DMS53 treated with DMSO at 0.1 percent for 48 hours (cell line): ENCODE measurements at regions not wholly inside any gene's neighbourhood (a gene's known extent, or its start where the extent isn't known, plus 50 kb on each side); places are given as distances from the start of the nearest gene placed in this dataset.

Source experiments
- DNase-seq: peaks from one replicate; lab custom pipeline; 2025; ENCODE audit not compliant: unreplicated experiment; lab: John Stamatoyannopoulos, UW

- no peak for DNase-seq
Observed at GRCh38 chr6:153645326-153645725, 393.7 kb upstream of the OPRM1 start.

- no peak for DNase-seq
Observed at GRCh38 chr6:153644000-153644399, 395.0 kb upstream of the OPRM1 start.

GRCh38 chr6:153634416-153634815 lies 404.6 kb upstream of the OPRM1 start:
- no peak for DNase-seq

GRCh38 chr6:153625089-153625488 lies 414.0 kb upstream of the OPRM1 start:
- DNase-seq, result no peak

DNA sequence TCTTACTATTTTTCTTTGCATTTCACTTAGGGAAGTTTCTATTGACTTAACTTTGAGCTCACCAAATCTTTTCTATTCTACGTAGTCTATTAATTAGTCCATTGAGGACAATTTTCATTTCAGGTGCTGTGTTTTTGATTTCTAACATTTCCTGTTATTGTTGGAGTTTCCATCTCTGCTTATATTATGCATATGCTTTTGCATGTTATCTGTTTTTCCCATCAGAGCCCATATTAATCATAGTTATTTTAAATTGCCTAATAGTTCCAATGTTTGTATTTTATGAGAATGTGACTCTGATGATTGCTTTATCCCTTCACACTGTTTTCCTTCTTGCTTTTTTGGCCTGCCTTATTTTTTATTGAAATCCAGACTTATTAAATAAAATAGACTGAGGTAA lies 414.5 kb upstream of the OPRM1 start:
- no peak for DNase-seq

DNA sequence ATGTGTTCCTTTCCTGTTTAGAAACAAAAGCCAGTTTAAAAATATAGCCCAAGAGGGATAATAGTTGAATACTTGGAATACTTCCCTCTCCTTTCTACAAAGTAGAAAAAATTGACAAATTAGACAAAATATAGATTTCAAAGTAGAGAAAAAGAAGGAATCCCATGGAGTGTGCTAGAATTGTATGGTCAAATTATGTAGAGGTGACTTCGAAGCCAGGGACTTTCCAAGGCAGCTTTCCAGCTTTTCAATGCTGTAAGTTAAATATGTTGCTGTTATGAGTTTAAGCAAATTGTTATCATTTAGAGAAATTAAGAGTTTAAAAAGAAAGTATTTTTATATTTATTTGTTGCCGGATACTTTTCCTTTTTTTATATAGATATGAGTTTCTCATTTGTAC lies 415.5 kb upstream of the OPRM1 start:
- DNase-seq, result no peak

DNA sequence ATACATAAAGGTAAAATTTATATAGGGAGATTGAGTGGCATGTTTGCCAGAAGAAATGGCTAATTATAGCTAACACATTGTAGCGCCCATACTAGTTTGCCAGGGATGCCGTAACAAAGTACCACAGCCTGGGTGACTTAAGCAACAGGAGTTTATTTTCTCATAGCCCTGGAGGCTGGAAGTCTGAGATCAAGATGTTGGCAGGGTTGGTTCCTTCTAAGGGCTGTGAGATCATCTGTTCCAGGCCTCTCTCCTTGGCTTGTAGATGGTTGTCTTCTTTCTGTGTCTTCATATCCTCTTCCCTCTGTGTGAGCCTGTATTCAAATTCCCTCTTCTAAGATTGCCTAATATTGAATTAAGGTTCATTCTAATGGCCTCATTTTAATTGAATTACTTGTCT lies 417.5 kb upstream of the OPRM1 start:
- DNase-seq, result no peak

DNA sequence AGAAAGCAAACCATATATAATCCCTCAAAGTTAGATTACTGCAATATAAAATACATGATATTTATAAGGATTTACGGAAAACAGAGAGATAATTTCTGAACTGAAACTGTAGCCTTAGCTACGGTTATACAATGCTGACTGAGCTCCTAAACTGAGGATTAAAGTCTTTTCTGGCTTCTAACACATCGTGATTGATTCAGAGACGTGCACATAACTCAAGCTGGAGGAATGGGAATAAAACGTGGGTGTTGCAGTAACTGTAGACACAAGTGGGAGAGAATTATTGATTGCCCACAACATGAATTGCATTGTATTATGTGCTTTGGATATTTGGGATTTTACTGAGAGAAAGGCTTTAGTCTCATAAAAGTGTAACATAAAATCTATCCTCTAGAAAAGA lies 418.0 kb upstream of the OPRM1 start:
- DNase-seq, result no peak

DNA sequence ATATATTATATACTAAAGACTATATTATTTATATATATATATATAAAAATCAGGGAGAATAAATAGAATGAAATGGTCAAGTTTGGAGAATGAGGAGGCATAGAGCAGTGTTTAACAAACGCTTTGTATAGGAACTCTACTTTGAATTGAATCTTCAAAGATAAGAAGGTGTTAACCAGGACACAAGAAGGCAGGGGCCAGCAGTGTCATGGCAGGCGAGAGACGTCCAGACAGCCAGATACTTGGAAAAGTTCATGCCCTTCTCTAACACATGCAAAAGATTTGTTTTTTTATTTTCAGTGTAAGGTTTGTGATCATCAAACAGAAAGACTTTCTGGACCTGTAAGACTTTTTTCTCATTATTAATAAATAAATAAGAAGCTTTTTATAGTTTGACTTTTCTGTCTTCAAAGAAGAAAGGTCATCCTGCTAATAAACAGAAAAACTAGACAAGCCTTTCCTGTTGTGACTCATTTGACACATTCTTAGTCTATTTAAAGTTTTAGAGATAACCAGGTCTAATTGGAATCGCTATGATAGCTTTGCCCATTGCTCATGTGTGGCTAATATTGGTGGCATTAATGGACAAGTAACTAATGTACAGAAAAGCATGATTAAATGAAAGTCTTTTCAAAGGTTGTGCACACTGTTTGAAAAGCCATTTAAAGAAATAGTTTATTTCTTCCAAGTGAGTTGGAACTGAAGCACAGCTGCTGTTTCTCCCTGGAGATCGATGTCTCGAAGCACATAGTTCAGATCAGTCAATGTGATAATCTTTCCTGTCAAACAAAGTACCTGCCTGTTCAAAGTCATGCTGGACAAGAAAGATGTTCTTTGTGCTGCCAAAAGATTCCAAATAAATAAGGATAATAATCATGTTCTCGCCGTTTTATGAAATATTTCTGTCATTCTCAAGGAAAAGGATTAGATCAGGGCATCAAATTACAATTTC lies 420.4 kb upstream of the OPRM1 start:
- DNase-seq, result no peak

DNA sequence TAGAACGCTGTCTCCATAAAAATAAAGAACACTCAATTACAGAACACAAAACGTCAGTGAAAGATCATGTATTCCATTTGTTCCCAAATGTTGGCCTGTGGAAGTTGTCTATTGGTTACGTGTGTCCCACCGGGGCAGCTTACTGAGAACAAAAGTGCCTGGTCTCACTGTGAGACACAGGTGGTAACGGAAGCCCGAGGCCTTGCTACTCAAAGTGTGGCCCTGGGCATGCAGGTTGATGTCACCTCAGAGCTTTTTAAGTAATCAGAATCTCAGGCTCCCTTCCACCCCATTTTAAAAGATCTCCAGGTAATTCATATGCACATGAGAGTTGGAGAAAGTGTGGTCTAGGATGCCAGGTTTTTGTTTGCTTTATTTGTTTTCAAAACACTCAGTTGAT lies 422.5 kb upstream of the OPRM1 start:
- DNase-seq, result peak; percentile 51

DNA sequence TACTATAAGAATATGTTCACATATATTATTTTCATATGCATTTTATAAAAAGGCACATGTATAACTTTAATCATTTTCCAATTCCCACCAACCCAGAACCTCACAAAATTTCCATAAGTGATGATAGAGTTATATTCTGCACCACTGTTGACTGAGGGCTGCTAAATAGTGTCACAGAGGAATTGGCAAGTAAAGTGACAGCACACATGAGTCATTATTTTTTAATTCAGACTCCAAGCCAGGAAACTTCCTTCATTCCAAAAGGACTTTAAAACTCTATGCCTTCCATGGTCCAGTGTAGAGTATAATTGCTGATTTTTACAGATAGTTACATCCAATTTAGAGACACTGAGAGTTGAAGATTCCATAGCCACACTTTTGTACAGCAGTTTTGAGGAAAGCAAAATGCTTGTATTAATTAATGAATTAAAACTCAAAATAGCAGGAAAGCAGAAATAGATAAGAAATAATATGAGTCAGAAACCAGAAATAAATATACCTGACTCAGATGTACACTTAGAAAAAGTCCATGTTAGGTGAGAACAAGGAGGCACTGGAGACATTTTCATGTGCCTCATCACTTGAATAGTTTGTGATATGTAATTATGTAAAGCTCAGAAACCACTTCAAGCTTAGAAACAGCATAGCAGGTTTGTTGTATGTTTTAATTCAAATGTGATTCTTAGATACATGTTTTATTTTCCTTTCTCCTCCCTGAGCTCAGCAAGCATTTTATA lies 425.2 kb upstream of the OPRM1 start:
- no peak for DNase-seq

- no peak for DNase-seq
Observed at GRCh38 chr6:153602401-153602800, 436.6 kb upstream of the OPRM1 start.

DNA sequence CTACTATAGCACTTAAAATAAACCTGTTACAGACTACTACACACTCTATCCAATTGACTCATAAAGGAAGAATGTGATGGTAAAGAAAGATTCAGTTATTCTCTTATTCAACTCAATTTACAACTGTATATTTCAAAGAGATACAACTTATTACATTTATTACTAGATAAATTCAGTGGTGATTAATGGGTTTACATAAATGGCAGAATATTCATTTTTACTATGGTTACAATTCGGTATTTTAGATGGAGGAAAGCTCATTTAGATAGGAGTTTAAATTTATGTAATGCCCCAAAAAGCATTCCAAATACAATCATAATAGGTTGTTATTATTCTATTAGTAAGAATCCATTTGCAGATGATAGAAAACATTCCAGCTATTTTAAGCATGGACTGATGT lies 439.1 kb upstream of the OPRM1 start:
- no peak for DNase-seq

DNA sequence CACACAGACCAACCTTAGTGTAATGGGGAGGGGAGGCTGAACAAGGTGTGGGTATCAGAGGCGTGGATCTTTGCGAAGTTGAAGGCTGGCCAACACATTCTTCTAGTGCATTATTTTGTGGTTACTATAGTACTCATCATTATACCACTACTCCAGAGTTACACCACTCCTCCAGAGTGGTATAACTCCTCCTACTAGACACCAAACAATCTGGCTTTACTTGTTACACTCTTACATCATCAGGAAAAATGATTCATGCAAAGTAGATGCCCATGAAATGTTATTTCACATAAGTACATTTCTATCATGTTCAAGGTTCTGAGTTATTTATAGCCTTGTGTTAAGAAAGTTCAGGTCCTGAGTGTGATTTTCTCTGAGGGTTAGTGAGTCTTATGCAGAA lies 443.1 kb upstream of the OPRM1 start:
- no peak for DNase-seq

GRCh38 chr6:153594871-153595270 lies 444.2 kb upstream of the OPRM1 start:
- DNase-seq, result no peak

GRCh38 chr6:153591159-153591558 lies 447.9 kb upstream of the OPRM1 start:
- DNase-seq, result no peak

DNA sequence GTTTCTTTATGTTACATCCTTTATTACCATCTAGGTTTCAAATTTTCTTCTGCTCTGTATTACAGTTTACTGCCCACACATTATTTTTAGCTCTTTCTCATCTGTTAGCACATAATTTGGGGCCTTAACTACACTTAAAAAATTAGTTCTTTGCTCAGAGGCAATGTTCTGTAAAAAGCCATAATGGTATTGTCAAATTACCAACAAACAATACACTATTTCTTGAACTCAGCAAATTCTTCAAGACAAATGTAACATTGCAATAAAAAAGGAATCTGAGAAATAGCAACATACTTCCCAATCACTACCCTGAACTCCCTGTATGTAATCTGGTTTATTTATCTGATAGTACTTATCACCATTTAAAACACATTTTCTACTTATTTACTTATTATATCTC lies 448.6 kb upstream of the OPRM1 start:
- no peak for DNase-seq

- no peak for DNase-seq
Observed at GRCh38 chr6:153588330-153588729, 450.7 kb upstream of the OPRM1 start.

DNA sequence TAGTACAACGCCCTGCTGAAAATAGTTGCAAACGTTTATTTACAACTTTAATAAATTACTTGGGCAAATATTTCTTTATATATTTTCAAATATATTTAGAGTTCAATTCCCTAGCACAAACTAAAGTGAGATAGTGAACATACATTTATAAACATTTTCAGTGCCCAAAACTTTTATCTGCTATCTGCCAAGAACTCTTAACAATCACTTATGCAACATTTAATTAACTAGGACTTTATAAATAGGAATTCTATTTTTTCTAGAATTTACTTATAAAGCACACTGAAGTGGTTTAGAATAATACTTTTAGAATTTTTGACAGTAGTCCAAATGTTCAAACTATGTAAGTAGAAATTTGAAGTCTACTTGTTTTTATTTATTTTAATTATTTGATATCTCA lies 452.6 kb upstream of the RGS17 start:
- no peak for DNase-seq

DNA sequence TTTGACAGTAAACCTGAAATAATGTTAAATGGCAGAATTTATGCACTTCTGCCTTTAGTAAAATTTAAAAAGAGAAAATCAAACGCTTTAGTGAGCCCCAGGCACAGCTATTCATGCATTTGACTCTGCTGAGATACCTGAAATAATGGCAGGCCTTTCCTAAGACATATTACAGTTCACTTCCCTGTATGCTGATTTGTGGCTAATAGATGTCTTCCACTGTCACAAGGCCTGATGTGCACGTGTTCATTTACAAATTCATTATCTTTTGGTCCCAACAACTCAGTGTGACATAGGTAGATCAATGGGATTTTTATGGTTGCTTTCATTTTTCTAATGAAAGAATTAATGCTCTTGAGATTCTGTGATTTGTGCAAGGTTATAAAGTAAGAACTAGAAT lies 449.7 kb upstream of the RGS17 start:
- no peak for DNase-seq

- no peak for DNase-seq
Observed at GRCh38 chr6:153575528-153575927, 444.4 kb upstream of the RGS17 start.

DNA sequence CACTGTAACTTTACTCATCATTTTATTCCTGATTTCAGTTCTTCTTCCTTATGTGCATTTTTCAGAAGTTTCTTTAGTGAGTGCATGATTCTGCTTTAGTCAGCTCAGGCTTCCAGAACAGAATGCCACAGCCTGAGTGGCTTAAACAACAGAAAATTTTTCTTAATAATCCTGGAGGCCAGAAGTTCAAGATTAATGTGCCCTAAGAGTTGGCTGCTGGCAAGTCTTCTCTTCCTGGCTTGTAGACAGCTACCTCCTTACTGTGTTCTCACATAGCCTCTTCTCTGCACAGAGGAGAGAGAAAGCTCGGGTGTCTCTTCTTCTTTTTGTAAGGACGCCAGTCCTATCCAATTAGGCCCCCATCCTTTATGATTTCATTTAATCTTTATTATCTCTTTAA lies 443.1 kb upstream of the RGS17 start:
- DNase-seq, result no peak
